H1 (cell line): ENCODE measurements at regions not wholly inside any gene's neighbourhood (a gene's known extent, or its start where the extent isn't known, plus 50 kb on each side); places are given as distances from the start of the nearest gene placed in this dataset. TPM values are rescaled to one million over a fixed set of nuclear protein-coding genes. Genes with fewer than 3 reads are reported as not detected.

Source experiments
- microRNA counts: library from miRNA; unstranded; fragments of <30 nt; microRNA quantifications from one replicate; lab custom pipeline; 2015
- microRNA-seq, 2 experiments: library from miRNA; unstranded; fragments of <30 nt; microRNA quantifications; one replicate each; pipeline versions ENCODE4 to v1.2.0, GENCODE V29; 2016 to 2020; ENCODE audit warnings: borderline microRNAs expressed in 2 of 2, borderline number of aligned reads in 2 of 2, borderline replicate concordance in 1 of 2
- small RNA-seq: library from polyadenylated mRNA; stranded (forward); fragments of <200 nt; extraction: miRNeasy Mini kit (QIAGEN cat#:217004); gene quantifications from one replicate; pipeline ENCODE3, GENCODE V24; 2013; ENCODE audit not compliant: insufficient read depth

MicroRNAs in the stretch of these regions (microRNA counts, 767-probe panel; counts per million panel counts)
- microRNA hsa-miR-1305 (lab: Ali Mortazavi, UCI): 879 counts per million, percentile 95 among the panel's probes with 10 or more counts

Small RNA genes in the stretch of these regions (microRNA-seq; reads per million reads assigned to microRNA genes)
- gene MIR1305: 7.7 to 18.4 reads per million in 2 experiments

Small RNA genes in the stretch of these regions (small RNA-seq; reads per million reads assigned to genes)
- gene AC018710.1 (not detected), gene AC019235.1 (not detected), gene MIR1305 (19.0 reads per million, percentile 91 among the genes with 10 or more reads in this experiment), gene RF00571 (not detected), gene RN7SKP13 (not detected), gene RNA5SP173 (not detected), gene RNU1-45P (not detected)
